ENCODE measurements at regions not wholly inside any gene's neighbourhood (a gene's known extent, or its start where the extent isn't known, plus 50 kb on each side); places are given as distances from the start of the nearest gene placed in this dataset.
"Not testable (repeated sequence)": the region's sequence is repeated elsewhere in the genome, so short reads cannot be mapped to it uniquely, and the experiment has no call there.

GRCh38 chr4:188429965-188430364, 290.7 kb downstream of the TRIML1 start:
- no peak overlapping the region for H3K4me3 ChIP-seq (ENCODE audit: low read length)
- no peaks in the 10 kb centered on the region for H3K27me3 ChIP-seq (ENCODE audit: control insufficient read depth, insufficient read depth, low read length)
- DNase-seq, result no peak
- no peaks in the 10 kb centered on the region for H3K36me3 ChIP-seq (ENCODE audit: control insufficient read depth, insufficient read depth, low read length)
- H3K9me3 ChIP-seq (ENCODE audit: control insufficient read depth, low read depth, low read length), result no peaks in the 10 kb centered on the region
- no peaks in the 10 kb centered on the region for H3K4me1 ChIP-seq (ENCODE audit: control insufficient read depth, insufficient read depth, low read length)
- WGBS (ENCODE audit: insufficient coverage, low lambda C conversion rate), result 73% methylated on average over 4 of the region's 5 CpGs
- no peak overlapping the region for H3K27ac ChIP-seq (ENCODE audit: low read length)

GRCh38 chr4:188430384-188430783, 291.1 kb downstream of the TRIML1 start:
- no peaks in the 10 kb centered on the region for H3K36me3 ChIP-seq (ENCODE audit: control insufficient read depth, insufficient read depth, low read length)
- no peaks in the 10 kb centered on the region for H3K9me3 ChIP-seq (ENCODE audit: control insufficient read depth, low read depth, low read length)
- no peak overlapping the region for H3K4me3 ChIP-seq (ENCODE audit: low read length)
- no peak overlapping the region for H3K27ac ChIP-seq (ENCODE audit: low read length)
- WGBS (ENCODE audit: insufficient coverage, low lambda C conversion rate), result no CpG with 5 or more reads among the region's 2 CpGs
- DNase-seq, result no peak
- H3K4me1 ChIP-seq (ENCODE audit: control insufficient read depth, insufficient read depth, low read length), result no peaks in the 10 kb centered on the region
- no peaks in the 10 kb centered on the region for H3K27me3 ChIP-seq (ENCODE audit: control insufficient read depth, insufficient read depth, low read length)

- Histone ChIP-seq H3K4me1 (ENCODE audit: control insufficient read depth, insufficient read depth, low read length) (peaks cover 9% of the 10 kb centered on the region), H3K27me3 (ENCODE audit: control insufficient read depth, insufficient read depth, low read length) (no peaks in the 10 kb centered on the region), H3K9me3 (ENCODE audit: control insufficient read depth, low read depth, low read length) (no peaks in the 10 kb centered on the region), H3K36me3 (ENCODE audit: control insufficient read depth, insufficient read depth, low read length) (no peaks in the 10 kb centered on the region), H3K27ac (ENCODE audit: low read length) (no peak overlapping the region), H3K4me3 (ENCODE audit: low read length) (no peak overlapping the region)
- 100% methylated on average over 3 of the region's 7 CpGs for WGBS (ENCODE audit: insufficient coverage, low lambda C conversion rate)
- no peak for DNase-seq
Observed at GRCh38 chr4:188432328-188432727, 293.1 kb downstream of the TRIML1 start.

GRCh38 chr4:188433741-188434315, 294.6 kb downstream of the TRIML1 start:
- Histone ChIP-seq H3K36me3 (ENCODE audit: control insufficient read depth, insufficient read depth, low read length) (no peaks in the 10 kb centered on the region), H3K4me1 (ENCODE audit: control insufficient read depth, insufficient read depth, low read length) (peaks cover 14% of the 10 kb centered on the region), H3K27me3 (ENCODE audit: control insufficient read depth, insufficient read depth, low read length) (no peaks in the 10 kb centered on the region), H3K9me3 (ENCODE audit: control insufficient read depth, low read depth, low read length) (no peaks in the 10 kb centered on the region), H3K27ac (ENCODE audit: low read length) (no peak overlapping the region), H3K4me3 (ENCODE audit: low read length) (no peak overlapping the region)
- no CpG with 5 or more reads among the region's 4 CpGs for WGBS (ENCODE audit: insufficient coverage, low lambda C conversion rate)
- DNase-seq, result no peak

GRCh38 chr4:188434643-188435042, 295.4 kb downstream of the TRIML1 start:
- Histone ChIP-seq H3K27me3 (ENCODE audit: control insufficient read depth, insufficient read depth, low read length) (no peaks in the 10 kb centered on the region), H3K36me3 (ENCODE audit: control insufficient read depth, insufficient read depth, low read length) (no peaks in the 10 kb centered on the region), H3K27ac (ENCODE audit: low read length) (no peak overlapping the region), H3K9me3 (ENCODE audit: control insufficient read depth, low read depth, low read length) (no peaks in the 10 kb centered on the region), H3K4me3 (ENCODE audit: low read length) (no peak overlapping the region), H3K4me1 (ENCODE audit: control insufficient read depth, insufficient read depth, low read length) (peaks cover 14% of the 10 kb centered on the region)
- DNase-seq, result no peak
- no CpG with 5 or more reads among the region's 6 CpGs for WGBS (ENCODE audit: insufficient coverage, low lambda C conversion rate)

- DNase-seq, result no peak
- H3K27me3 ChIP-seq (ENCODE audit: control insufficient read depth, insufficient read depth, low read length), result no peaks in the 10 kb centered on the region
- H3K9me3 ChIP-seq (ENCODE audit: control insufficient read depth, low read depth, low read length), result no peaks in the 10 kb centered on the region
- peaks cover 14% of the 10 kb centered on the region for H3K4me1 ChIP-seq (ENCODE audit: control insufficient read depth, insufficient read depth, low read length)
- no peak overlapping the region for H3K4me3 ChIP-seq (ENCODE audit: low read length)
- no CpG with 5 or more reads among the region's 4 CpGs for WGBS (ENCODE audit: insufficient coverage, low lambda C conversion rate)
- H3K36me3 ChIP-seq (ENCODE audit: control insufficient read depth, insufficient read depth, low read length), result no peaks in the 10 kb centered on the region
- no peak overlapping the region for H3K27ac ChIP-seq (ENCODE audit: low read length)
Observed at GRCh38 chr4:188435381-188435780, 296.1 kb downstream of the TRIML1 start.

- Histone ChIP-seq H3K4me3 (ENCODE audit: low read length) (no peak overlapping the region), H3K9me3 (ENCODE audit: control insufficient read depth, low read depth, low read length) (no peaks in the 10 kb centered on the region), H3K27ac (ENCODE audit: low read length) (peak overlapping the region; percentile 6), H3K36me3 (ENCODE audit: control insufficient read depth, insufficient read depth, low read length) (no peaks in the 10 kb centered on the region), H3K4me1 (ENCODE audit: control insufficient read depth, insufficient read depth, low read length) (peaks cover 14% of the 10 kb centered on the region), H3K27me3 (ENCODE audit: control insufficient read depth, insufficient read depth, low read length) (no peaks in the 10 kb centered on the region)
- no peak for DNase-seq
- no CpG with 5 or more reads among the region's 5 CpGs for WGBS (ENCODE audit: insufficient coverage, low lambda C conversion rate)
Observed at GRCh38 chr4:188437535-188437934, 298.3 kb downstream of the TRIML1 start.

GRCh38 chr4:188438391-188438824, 299.2 kb downstream of the TRIML1 start:
- H3K9me3 ChIP-seq (ENCODE audit: control insufficient read depth, low read depth, low read length); H3K36me3 ChIP-seq (ENCODE audit: control insufficient read depth, insufficient read depth, low read length); H3K27me3 ChIP-seq (ENCODE audit: control insufficient read depth, insufficient read depth, low read length); H3K4me3 ChIP-seq (ENCODE audit: low read length): not testable (repeated sequence)
- no CpG with 5 or more reads among the region's 5 CpGs for WGBS (ENCODE audit: insufficient coverage, low lambda C conversion rate)
- peak overlapping the region; percentile 6 for H3K27ac ChIP-seq (ENCODE audit: low read length)
- DNase-seq, result peak; percentile 50 to 87
- H3K4me1 ChIP-seq (ENCODE audit: control insufficient read depth, insufficient read depth, low read length), result peaks cover 14% of the 10 kb centered on the region

GRCh38 chr4:188439641-188440311, 300.5 kb downstream of the TRIML1 start:
- H3K36me3 ChIP-seq (ENCODE audit: control insufficient read depth, insufficient read depth, low read length), result no peaks in the 10 kb centered on the region
- WGBS (ENCODE audit: insufficient coverage, low lambda C conversion rate), result no CpG with 5 or more reads among the region's 6 CpGs
- peaks cover 20% of the 10 kb centered on the region for H3K4me1 ChIP-seq (ENCODE audit: control insufficient read depth, insufficient read depth, low read length)
- no peaks in the 10 kb centered on the region for H3K9me3 ChIP-seq (ENCODE audit: control insufficient read depth, low read depth, low read length)
- H3K27ac ChIP-seq (ENCODE audit: low read length), result no peak overlapping the region
- DNase-seq, result peak in 1 of 2 donors; percentile 48
- no peaks in the 10 kb centered on the region for H3K27me3 ChIP-seq (ENCODE audit: control insufficient read depth, insufficient read depth, low read length)
- H3K4me3 ChIP-seq (ENCODE audit: low read length), result no peak overlapping the region

GRCh38 chr4:188444500-188444899, 305.3 kb downstream of the TRIML1 start:
- Histone ChIP-seq H3K27me3 (ENCODE audit: control insufficient read depth, insufficient read depth, low read length) (no peaks in the 10 kb centered on the region), H3K4me1 (ENCODE audit: control insufficient read depth, insufficient read depth, low read length) (peaks cover 6% of the 10 kb centered on the region), H3K36me3 (ENCODE audit: control insufficient read depth, insufficient read depth, low read length) (no peaks in the 10 kb centered on the region), H3K27ac (ENCODE audit: low read length) (no peak overlapping the region), H3K4me3 (ENCODE audit: low read length) (no peak overlapping the region), H3K9me3 (ENCODE audit: control insufficient read depth, low read depth, low read length) (no peaks in the 10 kb centered on the region)
- WGBS (ENCODE audit: insufficient coverage, low lambda C conversion rate), result 42% methylated on average over 3 of the region's 4 CpGs
- DNase-seq, result peak in 1 of 2 donors; percentile 37

- H3K27ac ChIP-seq (ENCODE audit: low read length); DNase-seq: not testable (repeated sequence)
- WGBS (ENCODE audit: insufficient coverage, low lambda C conversion rate), result no CpG with 5 or more reads among the region's 4 CpGs
Observed at GRCh38 chr4:188448996-188449395, 309.8 kb downstream of the TRIML1 start.

More at GRCh38 chr4:188448996-188449395, 309.8 kb downstream of the TRIML1 start:
- not testable (repeated sequence) for H3K36me3 ChIP-seq (ENCODE audit: control insufficient read depth, insufficient read depth, low read length); H3K27me3 ChIP-seq (ENCODE audit: control insufficient read depth, insufficient read depth, low read length); H3K9me3 ChIP-seq (ENCODE audit: control insufficient read depth, low read depth, low read length); H3K4me3 ChIP-seq (ENCODE audit: low read length); H3K4me1 ChIP-seq (ENCODE audit: control insufficient read depth, insufficient read depth, low read length)
